A549 (cell line): ENCODE measurements at regions not wholly inside any gene's neighbourhood (a gene's known extent, or its start where the extent isn't known, plus 50 kb on each side); places are given as distances from the start of the nearest gene placed in this dataset.

ENCODE experiments used
- ATAC-seq, 2 experiments: fragments of 200-7000 bp in 1 of 2; fragments of >200 bp in 1 of 2; cut with Nextera tagmentation in 1 of 2; cut with Tn5 transposase in 1 of 2; 3 replicates each; pipeline versions ENCODE4 v1.8.0 to v1.9.1; 2018 to 2020; ENCODE audit warnings: mild to moderate bottlenecking in 1 of 2, moderate library complexity in 1 of 2
- CTCF ChIA-PET: fragments of 300-600 bp; sonication (Branson Sonifier 250); formaldehyde crosslinking; extraction: SDS; loops from one replicate; lab custom pipeline; 2021; ENCODE audit warnings: antibody characterized with exemption, inconsistent platforms; lab: Yijun Ruan, JAX
- POLR2A ChIA-PET: fragments of 350-600 bp; formaldehyde crosslinking; extraction: SDS; loops from one replicate; lab custom pipeline; 2021; ENCODE audit warnings: antibody characterized with exemption, inconsistent platforms; lab: Yijun Ruan, JAX
- DNase-seq, 2 experiments: peaks; one replicate each; pipeline versions ENCODE4 v3.0.0 to v3.0.0-alpha.2; 2011 to 2016; ENCODE audit warnings: low read depth in 1 of 2, low spot score in 1 of 2
- FAIRE-seq: peaks from 2 replicates; lab custom pipeline; 2011; peaks lifted over from hg19 to GRCh38; lab: Jason Lieb, UNC
- H3K27ac ChIP-seq, 2 experiments: fragments of >200 bp; sonication (Bioruptor Twin); formaldehyde crosslinking; 3 replicates each; pipeline ENCODE4 v1.5.1; 2016 to 2017
- H3K4me1 ChIP-seq: fragments of >200 bp; sonication (Bioruptor Twin); formaldehyde crosslinking; 3 replicates; pipeline ENCODE4 v1.6.1; 2016
- H3K4me2 ChIP-seq: fragments of >200 bp; sonication (Bioruptor Twin); formaldehyde crosslinking; 3 replicates; pipeline ENCODE4 v1.6.1; 2016
- H3K4me3 ChIP-seq: fragments of >200 bp; sonication (Bioruptor Twin); formaldehyde crosslinking; 3 replicates; pipeline ENCODE4 v1.5.1; 2016
- H3K9me3 ChIP-seq: fragments of >200 bp; sonication (Bioruptor Twin); formaldehyde crosslinking; 3 replicates; pipeline ENCODE4 v1.6.1; 2016
- CHD4 ChIP-seq: fragments of 200-600 bp; sonication (generic); IDR thresholded peaks from 2 replicates; pipeline ENCODE4 v1.6.1; 2016; ENCODE audit warnings: antibody characterized with exemption, mild to moderate bottlenecking, borderline replicate concordance
- E2F6 ChIP-seq: IDR thresholded peaks from 2 replicates; pipeline ENCODE4 v1.6.1; 2012; ENCODE audit warnings: low read depth, borderline replicate concordance
- EHF ChIP-seq: fragments of 250-450 bp; sonication (Bioruptor Pico); IDR thresholded peaks from 2 replicates; pipeline ENCODE4 v1.5.0; 2020; ENCODE audit warnings: mild to moderate bottlenecking
- EHMT2 ChIP-seq: fragments of 200-600 bp; sonication (generic); IDR thresholded peaks from 2 replicates; pipeline ENCODE4 v1.6.1; 2016; ENCODE audit warnings: antibody characterized with exemption, low read depth, mild to moderate bottlenecking, moderate library complexity
- FOSB ChIP-seq: fragments of 250-450 bp; sonication (Bioruptor Pico); IDR thresholded peaks from 2 replicates; pipeline ENCODE4 v1.5.0; 2020; ENCODE audit warnings: mild to moderate bottlenecking, moderate library complexity
- FOSL2 ChIP-seq, 2 experiments: fragments of 450-650 bp in 1 of 2; fragments of >200 bp in 1 of 2; sonication (Bioruptor Twin) in 1 of 2; formaldehyde crosslinking; IDR thresholded peaks; 2 replicates each; pipeline versions ENCODE4 v1.5.0 to v1.6.1; 2016 to 2020; ENCODE audit warnings: mild to moderate bottlenecking in 1 of 2, moderate library complexity in 1 of 2
- HMGXB4 ChIP-seq: fragments of 250-450 bp; sonication (Bioruptor Pico); IDR thresholded peaks from 2 replicates; pipeline ENCODE4 v1.5.0; 2021; ENCODE audit warnings: mild to moderate bottlenecking, moderate library complexity, borderline replicate concordance
- HOXA7 ChIP-seq: fragments of 250-450 bp; sonication (Bioruptor Pico); IDR thresholded peaks from 2 replicates; pipeline ENCODE4 v1.5.0; 2020; ENCODE audit warnings: mild to moderate bottlenecking, moderate library complexity
- HOXB13 ChIP-seq: fragments of 250-450 bp; sonication (Bioruptor Pico); IDR thresholded peaks from 2 replicates; pipeline ENCODE4 v1.5.0; 2020; ENCODE audit warnings: low read depth, mild to moderate bottlenecking, moderate library complexity
- HOXB5 ChIP-seq: fragments of 250-450 bp; sonication (Bioruptor Pico); IDR thresholded peaks from 2 replicates; pipeline ENCODE4 v1.5.0; 2020; ENCODE audit warnings: mild to moderate bottlenecking, moderate library complexity
- JUN ChIP-seq, 2 experiments: fragments of >200 bp; sonication (Bioruptor Twin); formaldehyde crosslinking; IDR thresholded peaks; 2 replicates in 1 of 2; 3 replicates in 1 of 2; pipeline ENCODE4 v1.6.1; 2016 to 2017
- MAFK ChIP-seq: fragments of 450-650 bp; IDR thresholded peaks from 2 replicates; pipeline ENCODE4 v1.6.1; 2014; ENCODE audit not compliant: partially characterized antibody
- MAZ ChIP-seq: fragments of 150-350 bp; IDR thresholded peaks from 2 replicates; pipeline ENCODE4 v1.6.1; 2014; ENCODE audit warnings: antibody characterized with exemption, low read depth, low read length, borderline replicate concordance
- MYC ChIP-seq: IDR thresholded peaks from 2 replicates; pipeline ENCODE4 v1.6.1; 2012; ENCODE audit warnings: mild to moderate bottlenecking, inconsistent platforms, low read length, improper control_type of control experiment, borderline replicate concordance
- PHF8 ChIP-seq: fragments of 200-600 bp; sonication (generic); IDR thresholded peaks from 2 replicates; pipeline ENCODE4 v1.6.1; 2016; ENCODE audit warnings: low read depth, mild to moderate bottlenecking, antibody characterized with exemption, moderate library complexity, borderline replicate concordance
- POLR2AphosphoS2 ChIP-seq: conservative IDR thresholded peaks from 2 replicates; pipeline ENCODE4 v1.6.1; 2012; ENCODE audit warnings: low read length, improper control_type of control experiment, inconsistent platforms
- RAD21 ChIP-seq, 2 experiments: fragments of >200 bp in 1 of 2; sonication (Bioruptor Twin) in 1 of 2; formaldehyde crosslinking in 1 of 2; IDR thresholded peaks in 1 of 2; conservative IDR thresholded peaks in 1 of 2; 2 replicates in 1 of 2; 3 replicates in 1 of 2; pipeline ENCODE4 v1.6.1; 2012 to 2018; ENCODE audit warnings: inconsistent platforms in 1 of 2
- RARB ChIP-seq: fragments of 250-450 bp; sonication (Bioruptor Pico); IDR thresholded peaks from 2 replicates; pipeline ENCODE4 v1.8.0; 2021; ENCODE audit warnings: mild to moderate bottlenecking, moderate library complexity
- RCOR1 ChIP-seq: fragments of 150-350 bp; IDR thresholded peaks from 2 replicates; pipeline ENCODE4 v1.6.1; 2014; ENCODE audit warnings: antibody characterized with exemption, low read length, low read depth
- REST ChIP-seq: fragments of 200-600 bp; sonication (generic); IDR thresholded peaks from 2 replicates; pipeline ENCODE4 v1.6.1; 2016; ENCODE audit warnings: antibody characterized with exemption, mild to moderate bottlenecking, moderate library complexity
- SMC3 ChIP-seq: fragments of >200 bp; sonication (Bioruptor Twin); formaldehyde crosslinking; IDR thresholded peaks from 3 replicates; pipeline ENCODE4 v1.6.1; 2018; ENCODE audit warnings: inconsistent platforms
- ZSCAN20 ChIP-seq: fragments of 250-450 bp; sonication (Bioruptor Pico); IDR thresholded peaks from 2 replicates; pipeline ENCODE4 v1.8.0; 2022; ENCODE audit warnings: mild to moderate bottlenecking, moderate library complexity
- WGBS: methylation state at CpG from one replicate; pipeline ENCODE4 v1.1.6; 2017; ENCODE audit errors: missing lambda C conversion rate; 5-methylcytosine and 5-hydroxymethylcytosine counted together
- TF ChIP-seq, protein P1 (sequence below): fragments of >200 bp; sonication (Bioruptor Twin); formaldehyde crosslinking; IDR thresholded peaks from 3 replicates; pipeline ENCODE4 v1.5.1; 2016
- TF ChIP-seq, protein P2 (sequence below): fragments of 250-450 bp; sonication (Bioruptor Pico); IDR thresholded peaks from 2 replicates; pipeline ENCODE4 v1.5.0; 2020; ENCODE audit warnings: low read depth, mild to moderate bottlenecking, moderate library complexity

- WGBS: 48% methylated on average over 5 of the region's 5 CpGs
- ChIA-PET CTCF (no interaction called here), POLR2A (no interaction called here)
- H3K9me3 ChIP-seq: no peaks in the 10 kb centered on the region
- no peak overlapping the region for H3K27ac ChIP-seq
- TF ChIP-seq HOXA7 (CRISPR knock-in tag) (no peak), RAD21 (conservative IDR thresholded peaks at IDR 0.05 in 1 of 2, IDR thresholded peaks at IDR 0.05 in 1 of 2) (no peak), POLR2AphosphoS2 (no peak), EHMT2 (no peak), FOSB (CRISPR knock-in tag) (no peak), SMC3 (no peak)
- H3K4me3 ChIP-seq: no peak overlapping the region
- DNase-seq (no peak), ATAC-seq (no peak), FAIRE-seq (no peak)
- no peak overlapping the region for H3K4me2 ChIP-seq
- H3K4me1 ChIP-seq: no peaks in the 10 kb centered on the region
Observed at GRCh38 chr1:199573047-199573446, 454.5 kb upstream of the NR5A2 start.

DNA sequence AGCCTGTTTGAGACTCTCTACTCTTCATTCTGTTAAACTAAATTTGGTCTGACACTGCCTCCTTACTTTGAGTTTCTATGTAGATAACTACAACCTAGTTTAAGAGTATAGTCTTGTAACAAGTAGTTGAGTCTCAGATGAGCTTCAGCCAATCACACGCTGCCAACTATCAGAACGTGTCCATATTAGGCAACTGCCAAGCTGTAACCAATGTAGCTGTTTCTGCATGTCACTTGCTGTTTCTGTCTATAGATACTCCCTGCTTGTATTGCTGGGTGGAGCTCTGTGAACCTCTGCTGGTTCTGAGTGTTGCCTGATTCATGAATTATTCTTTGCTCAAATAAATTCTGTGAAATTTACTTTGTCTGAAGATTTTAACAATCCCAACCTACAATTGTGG lies 452.6 kb upstream of the NR5A2 start:
- 67% methylated on average over 2 of the region's 2 CpGs for WGBS
- no peak for ATAC-seq
- POLR2A ChIA-PET: no interaction called here
- CTCF ChIA-PET: no interaction called here
- Histone ChIP-seq H3K4me2 (no peak overlapping the region), H3K27ac (no peak overlapping the region), H3K4me3 (no peak overlapping the region)
- TF ChIP-seq RCOR1 (no peak), PHF8 (no peak), JUN (IDR thresholded peaks at IDR 0.05) (no peak), CHD4 (no peak), E2F6 (no peak), HOXB13 (no peak), ZSCAN20 (CRISPR knock-in tag) (no peak), REST (no peak), MAFK (no peak), HOXB5 (CRISPR knock-in tag) (no peak), HMGXB4 (CRISPR knock-in tag) (no peak), RARB (no peak), MYC (no peak), FOSL2 (IDR thresholded peaks at IDR 0.05) (no peak), FOSL2 (CRISPR knock-in tag; IDR thresholded peaks at IDR 0.05) (no peak), EHF (CRISPR knock-in tag) (no peak), MAZ (no peak)
- TF ChIP-seq, protein P1, sequence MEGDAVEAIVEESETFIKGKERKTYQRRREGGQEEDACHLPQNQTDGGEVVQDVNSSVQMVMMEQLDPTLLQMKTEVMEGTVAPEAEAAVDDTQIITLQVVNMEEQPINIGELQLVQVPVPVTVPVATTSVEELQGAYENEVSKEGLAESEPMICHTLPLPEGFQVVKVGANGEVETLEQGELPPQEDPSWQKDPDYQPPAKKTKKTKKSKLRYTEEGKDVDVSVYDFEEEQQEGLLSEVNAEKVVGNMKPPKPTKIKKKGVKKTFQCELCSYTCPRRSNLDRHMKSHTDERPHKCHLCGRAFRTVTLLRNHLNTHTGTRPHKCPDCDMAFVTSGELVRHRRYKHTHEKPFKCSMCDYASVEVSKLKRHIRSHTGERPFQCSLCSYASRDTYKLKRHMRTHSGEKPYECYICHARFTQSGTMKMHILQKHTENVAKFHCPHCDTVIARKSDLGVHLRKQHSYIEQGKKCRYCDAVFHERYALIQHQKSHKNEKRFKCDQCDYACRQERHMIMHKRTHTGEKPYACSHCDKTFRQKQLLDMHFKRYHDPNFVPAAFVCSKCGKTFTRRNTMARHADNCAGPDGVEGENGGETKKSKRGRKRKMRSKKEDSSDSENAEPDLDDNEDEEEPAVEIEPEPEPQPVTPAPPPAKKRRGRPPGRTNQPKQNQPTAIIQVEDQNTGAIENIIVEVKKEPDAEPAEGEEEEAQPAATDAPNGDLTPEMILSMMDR: no peak
- TF ChIP-seq, protein P2, sequence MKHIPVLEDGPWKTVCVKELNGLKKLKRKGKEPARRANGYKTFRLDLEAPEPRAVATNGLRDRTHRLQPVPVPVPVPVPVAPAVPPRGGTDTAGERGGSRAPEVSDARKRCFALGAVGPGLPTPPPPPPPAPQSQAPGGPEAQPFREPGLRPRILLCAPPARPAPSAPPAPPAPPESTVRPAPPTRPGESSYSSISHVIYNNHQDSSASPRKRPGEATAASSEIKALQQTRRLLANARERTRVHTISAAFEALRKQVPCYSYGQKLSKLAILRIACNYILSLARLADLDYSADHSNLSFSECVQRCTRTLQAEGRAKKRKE (CRISPR knock-in tag): no peak
- TF ChIP-seq, all 56 proteins: peak for 0
- FAIRE-seq (no peak), DNase-seq (peak in 1 of 2 experiments; percentile 13)
- H3K9me3 ChIP-seq: no peaks in the 10 kb centered on the region
- H3K4me1 ChIP-seq: no peaks in the 10 kb centered on the region
